ENCODE measurements at regions not wholly inside any gene's neighbourhood (a gene's known extent, or its start where the extent isn't known, plus 50 kb on each side); places are given as distances from the start of the nearest gene placed in this dataset.

DNA sequence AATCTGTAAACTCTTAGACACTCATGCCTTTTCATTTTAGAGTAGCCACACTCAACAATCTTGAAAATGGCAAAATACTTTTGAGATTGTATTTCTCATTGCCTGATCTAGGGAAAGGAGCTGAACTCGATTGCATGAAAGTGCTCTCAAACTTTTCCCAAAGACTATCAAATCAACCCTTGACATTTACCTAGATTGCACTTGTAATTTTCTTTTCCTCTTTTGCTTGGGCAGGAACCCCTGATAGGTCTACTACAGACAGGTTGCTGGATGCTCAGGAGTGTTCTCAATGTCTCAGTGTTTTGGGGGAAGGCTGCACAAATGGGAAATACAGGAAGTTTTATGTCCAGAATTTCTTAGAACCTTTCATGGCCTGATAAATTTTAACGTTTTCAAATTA is 468.0 kb upstream of the GJE1 start:
- no peak overlapping the region for H3K4me3 ChIP-seq
- H2AFZ ChIP-seq: no peak overlapping the region
- no TSS peak for BruUV-seq (replicated peaks)
- no peaks in the 10 kb centered on the region for H4K20me1 ChIP-seq (ENCODE audit: insufficient read depth)
- POLR2A ChIA-PET (ENCODE audit: unreplicated experiment): no interaction called here
- H3K9me2 ChIP-seq (ENCODE audit: insufficient read depth): no peaks in the 10 kb centered on the region; the same call in 1 of the 2 replicates
- no peak overlapping the region for H3K4me2 ChIP-seq
- no peaks in the 10 kb centered on the region for H3K9me3 ChIP-seq (ENCODE audit: insufficient read depth, low read depth)
- H3K27ac ChIP-seq: no peak overlapping the region
- no peak for DNase-seq
- no peaks in the 10 kb centered on the region for H3K36me3 ChIP-seq (ENCODE audit: low read depth)
- H3K79me2 ChIP-seq (ENCODE audit: low read depth): no peaks in the 10 kb centered on the region
- CTCF ChIA-PET: no interaction called here
- no peaks in the 10 kb centered on the region for H3F3A ChIP-seq (ENCODE audit: insufficient read depth, low read depth)
- TF ChIP-seq EZH2 (IDR thresholded peaks at IDR 0.05; ENCODE audit: low read depth) (no peak), CTCF (conservative IDR thresholded peaks at IDR 0.05) (no peak)
- no peaks in the 10 kb centered on the region for H3K4me1 ChIP-seq (replicated peaks; ENCODE audit: insufficient read depth)
- intact Hi-C loops (cut with micrococcal nuclease; ENCODE audit: unreplicated experiment): no loop called here
- no peaks in the 10 kb centered on the region for H3K27me3 ChIP-seq (ENCODE audit: insufficient read depth, low read depth)

DNA sequence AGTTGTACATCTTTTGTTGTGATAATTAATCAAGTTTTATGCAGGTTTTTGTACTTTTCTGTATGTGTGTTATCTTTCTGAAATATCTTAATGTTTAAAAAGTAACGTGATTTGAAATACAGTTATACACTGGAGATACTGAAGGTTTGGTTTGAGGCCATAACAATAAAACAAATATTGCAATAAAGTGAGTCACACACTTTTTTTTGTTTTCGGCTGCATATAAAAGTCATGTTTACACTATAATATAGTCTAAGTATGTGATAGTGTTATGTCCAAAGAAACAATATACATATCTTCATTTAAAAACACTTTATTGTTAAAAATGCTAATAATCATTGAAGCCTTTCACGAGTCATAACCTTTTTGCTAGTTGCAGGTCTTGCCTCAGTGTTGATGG is 473.1 kb upstream of the GJE1 start:
- Histone ChIP-seq H3K9me3 (ENCODE audit: insufficient read depth, low read depth) (no peaks in the 10 kb centered on the region), H2AFZ (no peak overlapping the region), H3K27me3 (ENCODE audit: insufficient read depth, low read depth) (no peaks in the 10 kb centered on the region), H3F3A (ENCODE audit: insufficient read depth, low read depth) (no peaks in the 10 kb centered on the region), H4K20me1 (ENCODE audit: insufficient read depth) (no peaks in the 10 kb centered on the region), H3K9me2 (ENCODE audit: insufficient read depth) (no peaks in the 10 kb centered on the region; the same call in 1 of the 2 replicates), H3K4me2 (no peak overlapping the region), H3K36me3 (ENCODE audit: low read depth) (no peaks in the 10 kb centered on the region), H3K27ac (no peak overlapping the region), H3K4me1 (replicated peaks; ENCODE audit: insufficient read depth) (no peaks in the 10 kb centered on the region), H3K4me3 (no peak overlapping the region), H3K79me2 (ENCODE audit: low read depth) (no peaks in the 10 kb centered on the region)
- TF ChIP-seq EZH2 (IDR thresholded peaks at IDR 0.05; ENCODE audit: low read depth) (no peak), CTCF (conservative IDR thresholded peaks at IDR 0.05) (no peak)
- no peak for DNase-seq
- no TSS peak for BruUV-seq (replicated peaks)
- CTCF ChIA-PET: no interaction called here
- intact Hi-C loops (cut with micrococcal nuclease; ENCODE audit: unreplicated experiment): no loop called here
- POLR2A ChIA-PET (ENCODE audit: unreplicated experiment): no interaction called here

GRCh38 chr6:141658696-141659095 is 474.0 kb upstream of the GJE1 start:
- ChIA-PET CTCF (no interaction called here), POLR2A (ENCODE audit: unreplicated experiment) (no interaction called here)
- Histone ChIP-seq H3K27ac (no peak overlapping the region), H3K4me3 (no peak overlapping the region), H3K9me3 (ENCODE audit: insufficient read depth, low read depth) (no peaks in the 10 kb centered on the region), H4K20me1 (ENCODE audit: insufficient read depth) (no peaks in the 10 kb centered on the region), H3K36me3 (ENCODE audit: low read depth) (no peaks in the 10 kb centered on the region), H2AFZ (no peak overlapping the region), H3F3A (ENCODE audit: insufficient read depth, low read depth) (no peaks in the 10 kb centered on the region), H3K27me3 (ENCODE audit: insufficient read depth, low read depth) (no peaks in the 10 kb centered on the region), H3K4me2 (no peak overlapping the region), H3K4me1 (replicated peaks; ENCODE audit: insufficient read depth) (no peaks in the 10 kb centered on the region), H3K9me2 (ENCODE audit: insufficient read depth) (no peaks in the 10 kb centered on the region; the same call in 1 of the 2 replicates), H3K79me2 (ENCODE audit: low read depth) (no peaks in the 10 kb centered on the region)
- DNase-seq: no peak
- TF ChIP-seq CTCF (conservative IDR thresholded peaks at IDR 0.05) (no peak), EZH2 (IDR thresholded peaks at IDR 0.05; ENCODE audit: low read depth) (no peak)
- intact Hi-C loops (cut with micrococcal nuclease; ENCODE audit: unreplicated experiment): no loop called here
- BruUV-seq (replicated peaks): no TSS peak

Measured in PC-9 (cell line).